ENCODE measurements at regions not wholly inside any gene's neighbourhood (a gene's known extent, or its start where the extent isn't known, plus 50 kb on each side); places are given as distances from the start of the nearest gene placed in this dataset.

DNA sequence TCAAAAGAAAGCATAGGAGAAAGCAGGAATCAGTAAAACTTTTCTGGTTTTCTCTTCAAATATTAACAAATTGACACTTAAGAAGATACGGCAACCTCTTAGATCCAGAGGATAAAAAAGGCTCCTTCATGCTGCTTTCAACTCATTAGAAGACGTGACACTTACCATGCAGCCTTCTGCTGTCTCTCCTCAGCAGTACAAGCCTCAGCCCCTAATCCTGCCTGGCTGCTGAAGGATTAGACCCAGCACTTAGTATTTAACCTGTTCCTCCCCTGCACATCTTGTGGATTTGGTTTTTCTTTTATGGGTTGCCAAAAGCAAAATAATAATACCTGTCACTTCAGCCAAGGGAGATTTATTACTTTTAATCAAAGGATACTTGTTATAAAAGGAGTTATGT lies 108.4 kb downstream of the LYZL1 start:
- no peak for DNase-seq

DNA sequence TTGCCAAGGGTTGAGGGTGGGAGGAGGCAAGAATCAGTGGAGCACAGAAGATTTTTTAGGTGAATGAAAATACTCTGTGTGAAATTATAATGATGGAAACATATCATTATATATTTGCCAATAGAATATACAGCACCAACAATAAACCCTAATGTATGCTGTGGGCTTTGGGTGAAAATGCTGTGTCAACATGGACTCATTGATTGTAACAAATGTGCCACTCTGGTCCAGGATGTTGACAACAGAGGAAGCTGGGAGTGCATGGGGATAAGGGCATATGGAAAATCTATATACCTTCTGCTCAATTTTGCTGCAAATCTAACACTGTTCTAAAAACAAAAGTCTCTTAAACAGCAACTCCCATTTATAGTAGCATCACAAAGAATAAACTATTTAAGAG lies 114.3 kb downstream of the LYZL1 start:
- DNase-seq: no peak

DNA sequence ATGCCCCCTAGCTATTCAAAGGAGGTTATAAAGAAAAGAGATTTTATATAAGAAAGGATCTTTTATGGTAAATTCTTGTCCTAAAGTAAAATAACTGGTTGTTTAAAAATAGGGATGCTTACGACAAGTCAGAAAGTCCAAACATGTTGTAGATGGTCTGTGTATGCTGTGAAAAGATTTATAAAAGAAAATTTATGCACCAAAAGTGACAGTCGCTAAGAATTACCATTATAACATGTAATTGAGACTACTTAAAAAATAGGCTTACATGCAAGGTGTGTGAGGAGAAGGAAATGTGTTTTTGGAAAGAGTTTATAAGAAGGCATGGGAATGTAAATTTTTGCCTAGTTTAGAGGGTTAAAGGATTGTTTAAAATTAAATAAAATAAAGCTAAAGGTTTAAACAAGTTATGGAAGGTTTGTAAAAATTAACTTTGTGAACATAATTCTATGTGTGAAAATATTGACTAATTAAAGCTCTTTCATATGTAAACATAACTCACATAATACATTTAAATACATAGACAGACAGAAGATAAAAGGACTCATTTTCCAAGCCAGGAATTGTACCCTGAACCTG lies 118.5 kb downstream of the LYZL1 start:
- no peak for DNase-seq

Measured in left kidney (tissue), 1 donor.